ENCODE measurements at regions not wholly inside any gene's neighbourhood (a gene's known extent, or its start where the extent isn't known, plus 50 kb on each side); places are given as distances from the start of the nearest gene placed in this dataset.

DNA sequence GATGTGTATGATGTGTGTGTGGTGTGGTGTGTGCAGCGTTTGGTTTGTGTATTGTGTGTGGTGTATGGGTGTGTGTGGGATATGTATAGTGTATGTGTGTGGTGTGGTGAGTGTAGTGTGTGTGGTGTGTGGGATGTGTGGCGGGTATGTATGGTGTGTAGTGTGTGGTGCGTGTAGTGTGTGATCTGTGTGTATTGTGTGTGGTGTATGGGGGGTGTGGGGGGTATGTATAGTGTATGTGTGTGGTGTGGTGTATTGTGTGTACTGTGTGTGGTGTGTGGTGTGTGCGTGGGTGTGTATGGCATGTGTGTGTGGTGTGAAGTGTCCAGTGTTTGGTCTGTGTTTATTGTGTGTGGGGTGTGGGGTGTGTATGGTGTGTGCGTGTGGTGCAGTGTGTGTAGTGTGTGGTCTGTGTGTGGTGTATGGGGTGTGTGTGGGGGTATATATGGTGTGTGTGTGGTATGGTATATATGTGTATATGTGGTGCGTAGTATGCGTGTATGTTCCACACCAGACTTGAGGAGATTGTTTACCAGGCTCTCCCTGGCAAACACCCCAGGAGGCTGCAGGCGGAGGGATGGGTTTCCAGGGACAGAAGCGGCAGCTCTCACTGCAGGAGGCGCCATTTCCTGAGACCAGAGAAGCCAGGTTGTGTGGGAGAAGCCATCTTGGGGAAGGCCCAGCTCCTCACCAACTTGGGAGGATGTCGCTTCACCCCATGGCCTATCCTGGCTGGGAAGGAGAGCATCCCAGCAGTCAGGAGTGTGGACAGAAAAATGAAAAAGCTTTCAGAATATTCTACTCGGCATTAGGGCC is 138.1 kb downstream of the NXNL2 start:
- Histone ChIP-seq H3K4me1 (no peaks in the 10 kb centered on the region), H4K20me1 (no peaks in the 10 kb centered on the region), H3K9ac (no peak overlapping the region), H3K36me3 (no peaks in the 10 kb centered on the region), H3K27ac (no peak overlapping the region), H3K4me3 (no peak overlapping the region), H3K9me3 (replicated peaks in 1 of 11) (peaks cover 8 to 15% (median 13%) of the 10 kb centered on the region in 11 experiments; a peak in 19 of 22 replicates), H3K27me3 (no peaks in the 10 kb centered on the region), H3K4me2 (no peak overlapping the region)
- TF ChIP-seq Cebpa-rat (IDR thresholded peaks at IDR 0.05): no peak

DNA sequence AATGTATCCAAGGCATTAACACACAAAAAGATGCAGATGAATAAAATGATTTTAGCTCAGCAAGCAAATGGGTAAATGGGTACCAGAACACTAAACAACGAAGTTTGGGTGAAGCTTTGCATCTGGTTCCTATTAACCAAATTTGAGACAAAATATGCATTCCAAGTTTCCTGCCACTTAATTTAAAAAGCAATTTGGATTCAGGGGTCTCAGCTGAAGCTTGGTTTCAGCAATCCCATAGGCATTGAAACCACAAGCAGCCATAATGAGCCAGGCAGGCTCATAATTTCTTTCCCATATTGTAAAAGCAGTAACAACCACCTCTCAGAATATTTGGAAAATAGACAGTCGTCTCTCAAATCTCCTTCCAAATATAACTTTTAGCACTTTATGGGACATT is 138.9 kb downstream of the NXNL2 start:
- no peak overlapping the region for H3K4me2 ChIP-seq
- no peak for TF ChIP-seq Cebpa-rat (IDR thresholded peaks at IDR 0.05)
- no peaks in the 10 kb centered on the region for H3K4me1 ChIP-seq
- H3K27ac ChIP-seq: no peak overlapping the region
- peaks cover 8 to 15% (median 13%) of the 10 kb centered on the region in 11 experiments; a peak in 19 of 22 replicates for H3K9me3 ChIP-seq (replicated peaks in 1 of 11)
- H3K36me3 ChIP-seq: no peaks in the 10 kb centered on the region
- H4K20me1 ChIP-seq: no peaks in the 10 kb centered on the region
- H3K9ac ChIP-seq: no peak overlapping the region
- no peaks in the 10 kb centered on the region for H3K27me3 ChIP-seq
- H3K4me3 ChIP-seq: no peak overlapping the region

DNA sequence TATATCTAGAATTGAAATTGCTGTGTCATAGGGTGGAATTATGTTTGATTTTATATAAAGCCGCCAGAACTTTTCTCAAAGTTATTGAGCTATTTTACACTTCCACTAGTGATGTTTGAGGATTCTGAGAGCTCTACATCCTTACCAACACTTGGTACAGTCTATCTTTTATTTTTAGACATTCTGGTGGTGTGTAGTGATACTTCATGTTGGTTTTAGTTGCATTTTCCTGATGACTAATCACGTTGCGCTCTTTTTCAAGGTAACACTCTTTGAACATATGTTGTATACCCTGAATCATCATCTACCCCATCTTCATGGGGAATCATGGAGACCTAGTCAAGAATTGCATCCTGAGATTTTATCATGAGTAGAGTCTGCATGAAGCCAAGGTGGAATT is 141.7 kb downstream of the NXNL2 start:
- TF ChIP-seq Cebpa-rat (IDR thresholded peaks at IDR 0.05): no peak
- no peaks in the 10 kb centered on the region for H3K9me3 ChIP-seq (replicated peaks in 1 of 11)
- H3K4me1 ChIP-seq: peaks cover 0 to 21% (median 7%) of the 10 kb centered on the region in 10 experiments; a peak in 11 of 20 replicates
- H3K36me3 ChIP-seq: no peaks in the 10 kb centered on the region
- H3K27ac ChIP-seq: no peak overlapping the region
- H3K4me2 ChIP-seq: no peak overlapping the region
- H3K4me3 ChIP-seq: no peak overlapping the region
- no peaks in the 10 kb centered on the region for H3K27me3 ChIP-seq
- no peaks in the 10 kb centered on the region for H4K20me1 ChIP-seq
- no peak overlapping the region for H3K9ac ChIP-seq

DNA sequence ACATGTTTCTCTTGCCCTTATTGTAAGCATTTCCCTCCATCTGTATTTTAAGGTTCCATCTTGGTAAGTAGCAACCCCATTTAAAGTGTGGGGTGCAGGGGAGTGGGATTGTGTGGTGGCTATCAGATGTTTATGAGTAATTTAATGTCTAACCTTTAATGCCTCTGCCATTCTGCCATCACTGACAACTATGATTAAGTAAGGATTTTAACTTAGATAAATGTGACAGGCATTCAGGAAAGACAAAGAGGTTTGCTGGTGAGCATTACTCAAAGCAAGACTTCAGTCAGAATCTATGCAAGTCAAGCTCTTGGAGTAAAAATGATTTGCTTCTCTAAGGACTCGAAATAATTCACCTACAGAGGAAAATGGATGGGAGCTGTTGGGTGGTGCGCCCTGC is 143.0 kb downstream of the NXNL2 start:
- Histone ChIP-seq H3K9me3 (replicated peaks in 1 of 11) (no peaks in the 10 kb centered on the region), H3K4me1 (peaks cover 0 to 21% (median 7%) of the 10 kb centered on the region in 10 experiments; a peak in 11 of 20 replicates), H3K4me2 (no peak overlapping the region), H3K9ac (no peak overlapping the region), H3K36me3 (no peaks in the 10 kb centered on the region), H3K27ac (no peak overlapping the region), H3K4me3 (no peak overlapping the region), H4K20me1 (no peaks in the 10 kb centered on the region), H3K27me3 (no peaks in the 10 kb centered on the region)
- TF ChIP-seq Cebpa-rat (IDR thresholded peaks at IDR 0.05): no peak

DNA sequence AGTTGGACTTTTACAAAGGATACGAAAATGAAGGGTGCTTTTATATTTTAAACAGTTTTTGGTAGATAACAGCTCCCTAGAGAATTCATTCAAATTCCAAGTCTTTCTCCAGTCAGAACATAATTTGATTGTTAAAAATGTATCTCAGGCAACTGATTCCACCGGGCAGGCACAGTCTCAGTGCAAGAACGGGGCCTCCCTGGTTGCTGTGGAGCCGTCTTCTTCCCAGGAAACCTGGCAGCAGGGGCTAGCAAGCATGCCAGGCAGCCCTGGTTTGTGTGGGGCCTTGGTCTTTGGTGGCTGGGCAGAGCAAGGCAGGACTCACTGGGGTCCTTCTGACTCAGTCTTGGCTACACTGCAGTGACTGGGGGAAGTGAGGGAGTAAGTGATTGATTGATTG is 143.5 kb downstream of the NXNL2 start:
- Histone ChIP-seq H3K9ac (no peak overlapping the region), H4K20me1 (no peaks in the 10 kb centered on the region), H3K27ac (no peak overlapping the region), H3K4me1 (peaks cover 0 to 21% (median 7%) of the 10 kb centered on the region in 10 experiments; a peak in 11 of 20 replicates), H3K36me3 (no peaks in the 10 kb centered on the region), H3K4me3 (no peak overlapping the region), H3K4me2 (no peak overlapping the region), H3K9me3 (replicated peaks in 1 of 11) (no peaks in the 10 kb centered on the region), H3K27me3 (no peaks in the 10 kb centered on the region)
- no peak for TF ChIP-seq Cebpa-rat (IDR thresholded peaks at IDR 0.05)

DNA sequence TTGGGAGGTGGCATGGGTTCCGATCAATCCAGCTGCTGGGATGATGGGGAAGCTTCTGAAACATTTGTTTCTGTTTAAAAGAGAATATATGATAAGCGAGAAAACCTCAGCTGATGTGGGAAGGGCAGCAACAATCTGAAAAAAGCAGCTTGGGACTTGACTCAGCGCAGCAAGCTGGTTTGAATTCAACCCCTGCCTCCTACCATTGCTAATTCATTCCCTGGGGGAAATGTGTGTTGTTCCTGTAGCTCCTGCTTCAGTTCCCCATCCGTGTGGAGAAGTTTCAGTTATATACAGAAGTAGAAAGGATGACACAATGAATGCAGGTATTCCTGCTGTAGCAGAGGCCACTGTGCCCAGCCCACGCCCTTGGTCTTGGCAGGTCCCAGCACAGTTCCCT is 145.1 kb downstream of the NXNL2 start:
- no peaks in the 10 kb centered on the region for H4K20me1 ChIP-seq

DNA sequence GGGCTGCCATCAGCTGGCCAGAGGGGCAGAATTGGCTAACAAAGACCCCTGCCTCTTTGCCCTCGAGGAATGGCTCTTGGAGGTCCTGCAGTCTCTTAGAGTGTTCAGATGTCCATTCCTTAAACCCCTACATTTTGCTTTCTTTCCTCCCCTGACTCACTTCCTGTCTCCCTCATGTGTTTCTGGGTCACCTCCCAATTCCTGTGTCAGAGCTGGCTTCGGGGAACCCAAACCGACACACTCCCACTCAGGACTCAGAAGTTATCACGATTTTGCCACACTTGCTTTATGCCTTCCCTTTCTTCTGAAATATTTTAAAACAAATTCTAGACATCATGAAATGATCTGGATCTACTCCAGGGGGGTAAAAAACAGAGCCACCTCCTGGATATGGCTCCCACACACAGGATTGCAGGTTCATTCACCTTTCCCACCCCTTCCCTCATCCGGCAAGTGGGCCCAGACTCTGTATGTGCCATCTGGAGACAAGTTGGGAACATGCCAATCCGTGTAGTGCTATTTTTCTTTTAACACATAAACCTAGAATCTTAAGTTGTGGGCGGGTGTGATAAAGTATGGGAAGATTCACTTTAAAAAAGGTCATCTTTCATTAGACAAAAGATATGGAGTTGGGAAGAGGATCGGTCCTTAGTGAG is 145.7 kb downstream of the NXNL2 start:
- Histone ChIP-seq H3K4me3 (no peak overlapping the region), H3K36me3 (no peaks in the 10 kb centered on the region), H4K20me1 (no peaks in the 10 kb centered on the region), H3K27ac (0 out of 22 replicates have a peak overlapping the region, but pooled peaks of 1 of the 11 experiments have one; percentile 23), H3K9me3 (replicated peaks in 1 of 11) (peaks cover 0 to 6% (median 0%) of the 10 kb centered on the region in 11 experiments; a peak in 5 of 22 replicates), H3K4me2 (peak overlapping the region in 6 of 11 experiments; percentile 24 to 74 (median 64); a peak in 11 of 22 replicates), H3K27me3 (no peaks in the 10 kb centered on the region), H3K9ac (no peak overlapping the region), H3K4me1 (peaks cover 0 to 21% (median 7%) of the 10 kb centered on the region in 10 experiments; a peak in 11 of 20 replicates)
- no peak for TF ChIP-seq Cebpa-rat (IDR thresholded peaks at IDR 0.05)

More for the DNA sequence above, 145.1 kb downstream of the NXNL2 start:
- no peaks in the 10 kb centered on the region for H3K9me3 ChIP-seq (replicated peaks in 1 of 11)
- H3K9ac ChIP-seq: no peak overlapping the region
- no peak for TF ChIP-seq Cebpa-rat (IDR thresholded peaks at IDR 0.05)
- H3K27ac ChIP-seq: 0 out of 22 replicates have a peak overlapping the region, but pooled peaks of 1 of the 11 experiments have one; percentile 23
- H3K4me2 ChIP-seq: peak overlapping the region in 6 of 11 experiments; percentile 24 to 74 (median 64); a peak in 11 of 22 replicates
- peaks cover 0 to 21% (median 7%) of the 10 kb centered on the region in 10 experiments; a peak in 11 of 20 replicates for H3K4me1 ChIP-seq
- no peaks in the 10 kb centered on the region for H3K27me3 ChIP-seq
- H3K36me3 ChIP-seq: no peaks in the 10 kb centered on the region
- H3K4me3 ChIP-seq: no peak overlapping the region

DNA sequence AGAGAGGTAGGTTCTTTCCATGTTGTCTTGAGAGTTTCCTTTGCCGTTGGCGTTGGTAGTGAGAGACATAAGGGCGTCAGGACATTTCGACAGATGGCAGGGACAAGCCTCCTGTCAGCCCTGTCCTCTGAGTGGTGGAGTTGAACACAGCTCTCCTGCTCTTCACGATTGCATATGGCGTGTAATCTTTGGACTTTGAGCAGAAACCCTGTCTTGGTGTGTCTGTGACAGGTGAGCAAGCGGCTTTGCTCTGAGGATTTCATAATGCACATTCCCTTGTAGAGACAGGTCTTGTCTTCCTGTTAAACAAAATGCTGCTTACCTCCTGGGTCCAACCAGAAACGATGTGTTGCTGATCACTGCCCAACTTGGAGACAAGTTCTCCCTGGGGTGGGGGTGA is 146.5 kb downstream of the NXNL2 start:
- H3K36me3 ChIP-seq: no peaks in the 10 kb centered on the region
- H4K20me1 ChIP-seq: no peaks in the 10 kb centered on the region
- peaks cover 0 to 10% (median 0%) of the 10 kb centered on the region in 11 experiments; a peak in 5 of 22 replicates for H3K9me3 ChIP-seq (replicated peaks in 1 of 11)
- H3K4me1 ChIP-seq: peaks cover 0 to 21% (median 7%) of the 10 kb centered on the region in 10 experiments; a peak in 11 of 20 replicates
- H3K27me3 ChIP-seq: no peaks in the 10 kb centered on the region
- no peak overlapping the region for H3K4me2 ChIP-seq
- H3K27ac ChIP-seq: no peak overlapping the region
- H3K4me3 ChIP-seq: no peak overlapping the region
- H3K9ac ChIP-seq: no peak overlapping the region
- TF ChIP-seq Cebpa-rat (IDR thresholded peaks at IDR 0.05): no peak

DNA sequence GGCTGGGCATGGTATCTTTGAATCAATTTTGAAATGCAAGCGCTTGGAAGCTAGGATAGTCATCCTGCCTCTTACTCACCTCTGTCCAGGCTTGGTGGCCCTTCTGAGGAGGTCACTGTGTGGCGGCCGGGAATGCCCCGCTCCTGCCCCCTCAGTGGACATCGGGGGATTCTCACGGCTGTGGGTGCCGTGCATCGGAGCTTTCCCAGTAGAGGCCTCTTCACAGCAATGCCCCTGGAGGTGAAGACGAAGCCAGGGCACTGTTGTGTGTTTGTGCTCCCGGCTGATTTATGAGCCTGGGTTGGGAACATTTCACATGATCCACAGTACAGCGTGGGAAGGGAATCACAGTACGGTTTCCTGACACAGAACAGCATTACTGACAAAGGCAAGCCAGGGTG is 147.5 kb downstream of the NXNL2 start:
- Histone ChIP-seq H3K27me3 (no peaks in the 10 kb centered on the region), H3K9ac (no peak overlapping the region), H3K4me1 (peaks cover 0 to 21% (median 7%) of the 10 kb centered on the region in 10 experiments; a peak in 11 of 20 replicates)

More for the DNA sequence above, 147.5 kb downstream of the NXNL2 start:
- Histone ChIP-seq H3K9me3 (replicated peaks in 1 of 11) (peaks cover 0 to 12% (median 0%) of the 10 kb centered on the region in 11 experiments; a peak in 7 of 22 replicates), H3K27ac (no peak overlapping the region), H3K4me2 (no peak overlapping the region), H4K20me1 (no peaks in the 10 kb centered on the region), H3K36me3 (no peaks in the 10 kb centered on the region), H3K4me3 (no peak overlapping the region)
- no peak for TF ChIP-seq Cebpa-rat (IDR thresholded peaks at IDR 0.05)
